ENCODE measurements at regions not wholly inside any gene's neighbourhood (a gene's known extent, or its start where the extent isn't known, plus 50 kb on each side); places are given as distances from the start of the nearest gene placed in this dataset.
"Not testable (repeated sequence)": the region's sequence is repeated elsewhere in the genome, so short reads cannot be mapped to it uniquely, and the experiment has no call there.

DNA sequence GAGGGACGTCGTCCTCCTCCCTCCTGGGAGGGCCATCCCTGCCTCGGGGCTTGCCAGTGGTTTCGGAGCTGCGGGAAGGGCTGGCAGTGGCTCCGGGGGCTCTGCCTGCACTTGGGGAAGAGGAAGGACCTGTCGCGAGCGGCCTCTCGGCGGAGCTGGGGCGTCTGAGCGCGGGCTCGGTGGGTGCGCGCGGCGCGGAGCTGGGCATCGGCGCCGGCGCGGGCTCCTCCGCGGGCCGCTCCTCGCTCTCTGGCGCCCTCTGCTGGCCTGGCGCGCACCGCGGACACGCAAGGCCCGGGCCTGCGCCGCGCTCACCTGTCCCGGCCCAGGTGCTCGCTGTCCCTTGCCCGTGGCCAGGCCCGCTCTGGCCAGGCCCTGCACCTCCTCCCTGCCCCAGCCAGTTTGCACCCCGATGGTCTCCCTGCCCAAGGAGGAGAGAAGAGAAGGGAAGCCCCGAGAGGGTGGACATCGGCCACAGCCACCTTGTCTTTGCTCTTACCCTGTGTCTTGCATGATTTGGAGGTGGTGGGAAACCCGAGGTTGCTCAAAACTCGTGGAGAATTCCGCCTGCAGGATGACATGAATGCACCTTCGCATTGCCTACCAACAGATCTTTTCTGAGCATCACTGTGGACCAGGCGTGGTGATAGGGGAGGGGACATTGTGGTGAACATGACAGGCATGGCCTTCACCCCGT, 119.2 kb downstream of the OTOP1 start:
- Mint-ChIP-seq H3K4me3 (peak overlapping the region; percentile 66 to 89), H3K27me3 (ENCODE audit: low read depth in 3 of 3) (peaks cover 28 to 54% (median 33%) of the 10 kb centered on the region in 3 donors), H3K27ac (peak overlapping the region in 1 of 7 donors; percentile 54)
- H3K36me3 Mint-ChIP-seq; H3K9me3 Mint-ChIP-seq; H3K4me1 ChIP-seq (ENCODE audit: control insufficient read depth in 1 of 2, insufficient read depth in 2 of 2, low read length in 2 of 2); intact Hi-C loops (cut with micrococcal nuclease); H3K4me1 Mint-ChIP-seq; H4K20me1 ChIP-seq (ENCODE audit: insufficient read depth, low read length); H3K9ac ChIP-seq (ENCODE audit: insufficient read depth, low read length, poor library complexity, severe bottlenecking); H3K36me3 ChIP-seq (replicated peaks in 1 of 2; ENCODE audit: control insufficient read depth in 1 of 2, insufficient read depth in 2 of 2, low read length in 2 of 2); H3K79me2 ChIP-seq (ENCODE audit: insufficient read depth, low read length); H3K27ac ChIP-seq (ENCODE audit: low read depth in 1 of 2, low read length in 2 of 2); H3K9me3 ChIP-seq (replicated peaks in 1 of 2; ENCODE audit: control insufficient read depth in 1 of 2, insufficient read depth in 1 of 2, low read length in 2 of 2): not testable (repeated sequence)
- DNase-seq: peak; percentile 12 to 37 (median 18)
- Histone ChIP-seq H3K4me3 (replicated peaks in 1 of 3; ENCODE audit: low read depth in 2 of 3, low read length in 3 of 3) (peak overlapping the region in 2 of 3 experiments; percentile 29 to 55), H2AFZ (ENCODE audit: insufficient read depth, low read depth, low read length, poor library complexity, severe bottlenecking) (peak overlapping the region; percentile 59), H3K4me2 (replicated peaks; ENCODE audit: extremely low read depth, low read length, poor library complexity, severe bottlenecking) (peak overlapping the region; percentile 55), H3K27me3 (ENCODE audit: control insufficient read depth in 2 of 2, insufficient read depth in 2 of 2, low read length in 2 of 2) (peaks cover 0 to 11% of the 10 kb centered on the region in 2 donors)
- TF ChIP-seq, protein P1, sequence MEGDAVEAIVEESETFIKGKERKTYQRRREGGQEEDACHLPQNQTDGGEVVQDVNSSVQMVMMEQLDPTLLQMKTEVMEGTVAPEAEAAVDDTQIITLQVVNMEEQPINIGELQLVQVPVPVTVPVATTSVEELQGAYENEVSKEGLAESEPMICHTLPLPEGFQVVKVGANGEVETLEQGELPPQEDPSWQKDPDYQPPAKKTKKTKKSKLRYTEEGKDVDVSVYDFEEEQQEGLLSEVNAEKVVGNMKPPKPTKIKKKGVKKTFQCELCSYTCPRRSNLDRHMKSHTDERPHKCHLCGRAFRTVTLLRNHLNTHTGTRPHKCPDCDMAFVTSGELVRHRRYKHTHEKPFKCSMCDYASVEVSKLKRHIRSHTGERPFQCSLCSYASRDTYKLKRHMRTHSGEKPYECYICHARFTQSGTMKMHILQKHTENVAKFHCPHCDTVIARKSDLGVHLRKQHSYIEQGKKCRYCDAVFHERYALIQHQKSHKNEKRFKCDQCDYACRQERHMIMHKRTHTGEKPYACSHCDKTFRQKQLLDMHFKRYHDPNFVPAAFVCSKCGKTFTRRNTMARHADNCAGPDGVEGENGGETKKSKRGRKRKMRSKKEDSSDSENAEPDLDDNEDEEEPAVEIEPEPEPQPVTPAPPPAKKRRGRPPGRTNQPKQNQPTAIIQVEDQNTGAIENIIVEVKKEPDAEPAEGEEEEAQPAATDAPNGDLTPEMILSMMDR (IDR thresholded peaks at IDR 0.05): peak; percentile 80
- WGBS (ENCODE audit: insufficient coverage): 7% methylated on average over 40 of the region's 52 CpGs

DNA sequence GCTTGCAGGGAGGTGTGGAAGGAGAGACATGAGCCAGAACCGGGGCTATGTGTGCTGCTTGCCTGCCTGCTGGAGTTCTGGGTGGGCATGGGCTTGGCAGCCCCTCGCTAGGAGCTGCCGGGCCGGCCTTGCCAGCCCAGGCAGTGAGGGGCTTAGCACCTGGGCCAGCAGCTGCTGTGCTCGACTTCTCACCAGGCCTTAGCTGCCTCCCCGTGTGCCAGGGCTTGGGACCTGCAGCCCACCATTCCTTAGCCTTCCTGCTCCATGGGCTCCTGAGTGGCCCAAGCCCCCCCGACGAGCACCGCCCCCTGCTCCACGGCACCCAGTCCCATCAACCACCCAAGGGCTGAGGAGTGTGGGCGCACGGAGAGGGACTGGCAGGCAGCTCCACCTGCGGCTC, 111.3 kb downstream of the OTOP1 start:
- H3K4me1 ChIP-seq (ENCODE audit: control insufficient read depth in 1 of 2, insufficient read depth in 2 of 2, low read length in 2 of 2); H3K4me3 Mint-ChIP-seq; H3K27ac ChIP-seq (ENCODE audit: low read depth in 1 of 2, low read length in 2 of 2); H3K36me3 ChIP-seq (replicated peaks in 1 of 2; ENCODE audit: control insufficient read depth in 1 of 2, insufficient read depth in 2 of 2, low read length in 2 of 2); H3K9me3 Mint-ChIP-seq; H3K4me2 ChIP-seq (replicated peaks; ENCODE audit: extremely low read depth, low read length, poor library complexity, severe bottlenecking); H4K20me1 ChIP-seq (ENCODE audit: insufficient read depth, low read length); H3K9me3 ChIP-seq (replicated peaks in 1 of 2; ENCODE audit: control insufficient read depth in 1 of 2, insufficient read depth in 1 of 2, low read length in 2 of 2); H3K36me3 Mint-ChIP-seq; H3K4me1 Mint-ChIP-seq; intact Hi-C loops (cut with micrococcal nuclease); H3K79me2 ChIP-seq (ENCODE audit: insufficient read depth, low read length); H3K4me3 ChIP-seq (replicated peaks in 1 of 3; ENCODE audit: low read depth in 2 of 3, low read length in 3 of 3); H3K27me3 ChIP-seq (ENCODE audit: control insufficient read depth in 2 of 2, insufficient read depth in 2 of 2, low read length in 2 of 2); H3K27ac Mint-ChIP-seq; DNase-seq; H3K9ac ChIP-seq (ENCODE audit: insufficient read depth, low read length, poor library complexity, severe bottlenecking); H2AFZ ChIP-seq (ENCODE audit: insufficient read depth, low read depth, low read length, poor library complexity, severe bottlenecking): not testable (repeated sequence)
- H3K27me3 Mint-ChIP-seq (ENCODE audit: low read depth in 3 of 3): peaks cover 8 to 11% (median 10%) of the 10 kb centered on the region in 3 donors
- 93% methylated on average over 4 of the region's 13 CpGs for WGBS (ENCODE audit: insufficient coverage)

DNA sequence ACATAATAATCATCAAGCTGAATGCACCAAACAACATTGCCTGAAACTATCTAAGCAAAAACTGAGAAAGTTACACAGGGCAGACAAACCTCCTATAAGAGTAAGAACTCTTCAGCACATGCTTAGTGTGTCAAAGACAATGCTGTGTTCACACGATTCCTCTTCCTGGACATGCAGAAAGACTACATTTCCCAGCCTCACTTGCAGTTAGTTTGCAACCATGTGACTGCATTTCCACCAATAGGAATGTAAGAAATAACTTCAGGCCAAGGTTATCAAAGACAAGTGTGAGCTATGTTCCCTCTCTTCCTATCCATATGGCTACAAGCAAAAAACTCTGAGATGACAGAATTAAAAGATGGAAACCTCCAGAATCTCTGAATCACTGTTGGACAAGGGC, 109.8 kb downstream of the OTOP1 start:
- H3K9ac ChIP-seq (ENCODE audit: insufficient read depth, low read length, poor library complexity, severe bottlenecking); H3K27ac ChIP-seq (ENCODE audit: low read depth in 1 of 2, low read length in 2 of 2); H3K27ac Mint-ChIP-seq; H3K36me3 ChIP-seq (replicated peaks in 1 of 2; ENCODE audit: control insufficient read depth in 1 of 2, insufficient read depth in 2 of 2, low read length in 2 of 2); H3K27me3 Mint-ChIP-seq (ENCODE audit: low read depth in 3 of 3); H3K4me1 Mint-ChIP-seq; H3K27me3 ChIP-seq (ENCODE audit: control insufficient read depth in 2 of 2, insufficient read depth in 2 of 2, low read length in 2 of 2); H3K36me3 Mint-ChIP-seq; H4K20me1 ChIP-seq (ENCODE audit: insufficient read depth, low read length); H3K4me3 Mint-ChIP-seq; H3K4me1 ChIP-seq (ENCODE audit: control insufficient read depth in 1 of 2, insufficient read depth in 2 of 2, low read length in 2 of 2); intact Hi-C loops (cut with micrococcal nuclease); DNase-seq; H3K79me2 ChIP-seq (ENCODE audit: insufficient read depth, low read length); H3K9me3 ChIP-seq (replicated peaks in 1 of 2; ENCODE audit: control insufficient read depth in 1 of 2, insufficient read depth in 1 of 2, low read length in 2 of 2); H2AFZ ChIP-seq (ENCODE audit: insufficient read depth, low read depth, low read length, poor library complexity, severe bottlenecking); H3K9me3 Mint-ChIP-seq; H3K4me3 ChIP-seq (replicated peaks in 1 of 3; ENCODE audit: low read depth in 2 of 3, low read length in 3 of 3); H3K4me2 ChIP-seq (replicated peaks; ENCODE audit: extremely low read depth, low read length, poor library complexity, severe bottlenecking): not testable (repeated sequence)
- WGBS (ENCODE audit: insufficient coverage): no CpG with 5 or more reads among the region's 1 CpG

DNA sequence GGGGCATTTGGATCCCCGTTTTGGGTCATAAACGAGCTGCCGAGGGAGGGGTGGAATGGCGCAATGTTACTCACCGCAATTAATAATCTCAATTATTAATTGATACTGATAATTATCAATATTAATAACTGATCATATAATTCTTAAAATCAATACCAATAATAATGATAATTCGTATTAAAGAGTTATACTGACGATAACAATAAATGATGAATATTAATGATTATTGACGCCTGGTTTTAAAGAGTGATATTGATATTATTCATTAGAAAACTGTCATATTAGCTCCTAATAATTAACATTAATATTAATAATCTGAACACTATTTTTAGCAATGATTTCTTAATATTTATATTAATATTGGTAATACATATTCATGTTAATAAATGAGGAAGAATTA, 92.4 kb downstream of the OTOP1 start:
- H3K9ac ChIP-seq (ENCODE audit: insufficient read depth, low read length, poor library complexity, severe bottlenecking); H3K4me2 ChIP-seq (replicated peaks; ENCODE audit: extremely low read depth, low read length, poor library complexity, severe bottlenecking); H4K20me1 ChIP-seq (ENCODE audit: insufficient read depth, low read length); H3K4me3 ChIP-seq (replicated peaks in 1 of 3; ENCODE audit: low read depth in 2 of 3, low read length in 3 of 3); H3K79me2 ChIP-seq (ENCODE audit: insufficient read depth, low read length); H3K27me3 Mint-ChIP-seq (ENCODE audit: low read depth in 3 of 3); H3K9me3 ChIP-seq (replicated peaks in 1 of 2; ENCODE audit: control insufficient read depth in 1 of 2, insufficient read depth in 1 of 2, low read length in 2 of 2); H3K27ac ChIP-seq (ENCODE audit: low read depth in 1 of 2, low read length in 2 of 2); H3K27ac Mint-ChIP-seq; H3K4me1 Mint-ChIP-seq; H3K4me1 ChIP-seq (ENCODE audit: control insufficient read depth in 1 of 2, insufficient read depth in 2 of 2, low read length in 2 of 2); intact Hi-C loops (cut with micrococcal nuclease); H3K36me3 ChIP-seq (replicated peaks in 1 of 2; ENCODE audit: control insufficient read depth in 1 of 2, insufficient read depth in 2 of 2, low read length in 2 of 2); H3K4me3 Mint-ChIP-seq; H3K27me3 ChIP-seq (ENCODE audit: control insufficient read depth in 2 of 2, insufficient read depth in 2 of 2, low read length in 2 of 2); H2AFZ ChIP-seq (ENCODE audit: insufficient read depth, low read depth, low read length, poor library complexity, severe bottlenecking); H3K36me3 Mint-ChIP-seq; DNase-seq; H3K9me3 Mint-ChIP-seq: not testable (repeated sequence)
- no CpG with 5 or more reads among the region's 8 CpGs for WGBS (ENCODE audit: insufficient coverage)
